GM19397 (cell line): ENCODE measurements at regions not wholly inside any gene's neighbourhood (a gene's known extent, or its start where the extent isn't known, plus 50 kb on each side); places are given as distances from the start of the nearest gene placed in this dataset.
A peak's percentile ranks its signal among the peaks of the same experiment; 100 is the strongest.

ENCODE experiments used
- ATAC-seq: cut with Tn5 transposase; IDR thresholded peaks from one replicate; pipeline ENCODE4 v1.9.1; 2021; ENCODE audit warnings: mild to moderate bottlenecking, moderate library complexity; ENCODE audit not compliant: unreplicated experiment

DNA sequence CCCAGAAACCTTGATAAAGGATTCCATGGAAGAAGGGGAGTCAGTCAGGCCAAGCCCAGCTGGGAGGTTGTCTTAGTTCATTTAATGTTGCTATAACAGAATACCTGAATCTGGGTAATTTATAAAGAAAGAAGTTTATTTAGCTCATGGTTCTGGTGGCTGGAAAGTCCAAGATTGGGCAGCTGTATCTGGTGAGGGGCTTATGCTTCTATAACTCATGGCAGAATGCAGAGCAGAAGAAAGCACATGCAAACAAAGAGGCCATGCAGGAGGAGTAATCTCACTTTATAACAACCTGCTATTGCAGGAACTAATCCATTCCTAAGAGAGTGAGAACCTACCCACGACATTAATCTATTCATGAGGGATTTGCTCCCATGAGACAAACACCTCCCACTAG, 54.2 kb upstream of the ANKRD1 start:
- no peak for ATAC-seq

DNA sequence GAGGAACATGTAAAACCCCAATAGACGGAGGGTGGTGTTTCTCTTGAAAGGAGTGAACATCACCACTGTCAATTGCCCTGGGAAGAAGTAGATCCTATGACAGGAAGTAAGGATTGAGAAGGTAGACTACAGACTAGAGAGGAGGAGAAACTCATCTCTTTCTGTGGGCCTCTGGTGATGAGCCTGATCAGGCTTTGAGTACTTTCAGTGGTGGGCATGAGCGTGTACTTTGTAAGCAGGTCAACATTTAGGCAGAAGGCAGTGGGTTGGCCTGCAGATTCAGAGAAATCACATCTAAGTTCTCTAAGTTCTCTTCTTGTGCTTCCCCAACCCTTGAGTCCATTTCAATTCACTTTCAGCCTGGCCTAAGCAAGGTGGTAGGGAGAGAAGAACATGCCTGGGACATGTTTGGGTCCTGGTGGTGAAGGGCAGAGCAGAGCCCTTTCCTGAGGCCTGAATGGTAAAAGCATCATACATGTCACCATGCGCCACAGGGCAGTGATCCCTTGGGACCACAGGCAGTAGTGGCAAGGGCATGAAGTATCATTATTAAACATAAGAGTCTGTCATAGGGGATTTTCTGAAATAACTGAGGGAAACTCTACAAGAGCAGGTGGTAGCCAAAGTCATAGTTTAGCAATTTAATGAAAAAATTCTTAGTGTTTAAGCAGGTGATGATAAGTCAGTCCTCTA, 56.4 kb upstream of the ANKRD1 start:
- ATAC-seq = peak; percentile 88

DNA sequence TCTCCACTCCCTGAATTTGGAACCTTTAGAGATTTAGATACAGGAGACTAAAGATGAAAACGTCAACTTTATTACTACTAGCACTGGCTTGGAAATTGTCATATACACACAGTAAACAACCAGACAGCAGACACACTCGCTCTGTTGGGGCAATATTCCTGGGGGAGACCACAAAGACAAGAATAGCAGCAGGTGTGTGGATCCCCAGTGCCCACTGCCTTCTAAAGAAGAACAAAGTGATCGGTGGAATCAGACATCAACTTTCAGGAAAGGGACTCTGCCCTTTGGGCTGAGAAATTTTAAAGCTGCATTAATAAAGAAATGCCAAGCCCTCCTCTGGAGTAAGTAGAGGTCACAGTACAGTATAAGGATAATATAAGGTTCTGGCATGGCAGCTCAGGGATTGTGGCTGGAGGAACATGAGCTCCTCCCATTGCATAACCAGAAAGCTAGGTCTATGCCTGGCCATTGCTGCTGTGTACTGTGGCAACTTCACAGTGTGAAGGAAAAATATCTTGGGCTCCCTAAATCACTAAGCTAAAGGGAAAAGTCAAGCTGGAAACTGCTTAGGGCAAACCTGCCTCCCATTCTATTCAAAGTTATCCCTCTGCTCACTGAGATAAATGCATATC, 57.1 kb upstream of the ANKRD1 start:
- ATAC-seq = no peak

DNA sequence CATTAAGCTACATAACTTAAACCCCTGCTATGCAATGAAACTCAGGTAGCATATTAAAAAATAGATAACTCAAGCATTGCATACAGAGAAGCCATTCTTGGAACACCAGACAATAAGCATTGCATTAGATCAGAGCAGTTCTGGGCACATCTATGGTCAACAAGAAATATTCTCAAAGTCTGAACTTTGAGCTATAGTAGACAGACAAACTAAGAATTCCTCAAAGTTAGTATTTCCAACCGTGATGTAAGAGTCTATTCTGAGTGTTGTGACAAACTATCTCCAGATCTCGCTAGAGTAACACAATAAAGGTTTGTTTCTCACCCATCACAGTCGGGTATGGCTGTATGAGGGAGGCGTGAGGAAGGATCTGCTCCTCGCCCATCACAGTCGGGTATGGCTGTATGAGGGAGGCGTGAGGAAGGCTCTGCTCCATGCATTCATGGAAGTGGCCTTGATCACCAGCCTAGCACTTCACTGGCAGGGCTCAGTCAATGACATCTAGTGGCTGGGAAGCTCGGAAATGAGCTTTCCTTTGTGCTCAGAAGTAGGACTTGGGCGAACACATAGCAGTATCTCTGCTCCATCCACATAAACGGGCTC, 61.6 kb upstream of the ANKRD1 start:
- ATAC-seq = no peak

DNA sequence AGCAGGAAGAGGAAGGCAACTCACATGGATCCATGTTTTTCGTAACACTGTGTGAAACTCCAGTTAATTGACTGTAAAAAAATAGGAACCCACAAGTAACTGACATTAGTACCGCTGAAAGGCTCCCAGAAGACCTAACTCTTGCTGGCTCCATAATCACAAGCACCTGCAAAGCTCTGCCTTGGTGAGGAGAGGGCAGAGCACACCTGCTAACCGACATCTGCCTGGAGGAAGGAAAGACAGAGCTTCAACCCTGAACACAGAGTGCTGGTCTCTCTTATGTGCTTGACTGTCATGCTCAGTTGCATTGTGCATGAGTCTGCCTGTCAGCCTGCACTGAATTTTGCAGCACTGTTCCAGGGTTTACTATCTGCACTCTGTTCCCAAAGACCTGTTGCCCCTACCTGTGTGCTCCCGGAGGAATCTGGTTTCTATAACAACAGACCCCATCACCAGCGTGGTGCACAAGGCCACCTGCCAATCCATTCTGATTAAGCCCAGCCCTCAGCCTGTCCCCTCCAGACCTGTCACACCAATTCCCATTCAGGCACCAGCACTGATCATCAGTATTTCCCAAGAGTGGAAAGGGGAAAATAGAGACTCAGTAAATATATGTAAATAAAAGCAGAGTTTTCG, 63.1 kb upstream of the ANKRD1 start:
- ATAC-seq = no peak

DNA sequence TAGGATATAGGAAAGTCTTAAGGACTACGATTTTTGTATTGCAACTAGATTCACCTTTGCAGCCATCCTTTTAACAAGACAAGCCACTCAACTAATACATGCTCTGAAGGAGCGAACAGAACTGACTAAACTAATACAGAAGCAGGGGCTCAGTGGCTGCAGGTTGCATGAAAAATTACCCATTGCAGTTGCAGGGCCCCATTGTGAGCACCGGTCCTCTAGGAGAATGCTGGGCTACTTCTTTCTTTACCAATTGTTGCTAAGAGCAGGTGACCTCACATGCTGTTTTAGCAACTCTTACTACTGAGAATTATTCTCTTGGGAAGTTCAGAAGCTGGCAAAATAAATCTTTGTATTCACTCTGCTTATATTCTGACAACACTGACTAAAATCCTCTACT, 64.0 kb upstream of the ANKRD1 start:
- no peak for ATAC-seq

DNA sequence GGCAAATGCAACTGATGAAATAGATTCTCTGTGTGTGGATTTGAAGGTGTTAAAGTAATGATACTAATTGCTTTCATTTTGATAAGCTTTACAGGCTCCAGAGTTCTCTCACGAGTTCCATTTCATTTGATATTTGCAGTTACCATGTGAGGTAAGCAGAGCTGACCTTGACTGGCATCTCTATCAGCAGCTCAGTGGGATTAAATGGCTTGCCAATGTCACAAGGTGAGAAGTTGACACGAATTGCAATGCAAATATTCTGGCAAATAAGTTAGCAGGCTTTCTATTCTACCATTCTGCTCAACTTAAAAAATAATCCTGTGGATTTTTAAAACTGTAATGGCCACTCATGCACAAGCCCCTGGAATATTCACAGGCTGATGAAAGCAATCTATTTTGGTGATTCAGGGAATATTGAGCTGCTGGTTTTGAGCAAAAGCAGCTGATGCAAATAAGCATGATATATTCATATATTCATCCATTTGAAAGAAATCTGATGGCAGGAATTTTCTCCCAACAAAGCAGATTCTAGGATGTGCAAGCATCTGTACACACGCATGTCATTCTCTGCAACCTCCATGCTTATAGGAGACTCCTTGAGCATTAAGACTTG, 64.5 kb upstream of the ANKRD1 start:
- ATAC-seq = no peak

DNA sequence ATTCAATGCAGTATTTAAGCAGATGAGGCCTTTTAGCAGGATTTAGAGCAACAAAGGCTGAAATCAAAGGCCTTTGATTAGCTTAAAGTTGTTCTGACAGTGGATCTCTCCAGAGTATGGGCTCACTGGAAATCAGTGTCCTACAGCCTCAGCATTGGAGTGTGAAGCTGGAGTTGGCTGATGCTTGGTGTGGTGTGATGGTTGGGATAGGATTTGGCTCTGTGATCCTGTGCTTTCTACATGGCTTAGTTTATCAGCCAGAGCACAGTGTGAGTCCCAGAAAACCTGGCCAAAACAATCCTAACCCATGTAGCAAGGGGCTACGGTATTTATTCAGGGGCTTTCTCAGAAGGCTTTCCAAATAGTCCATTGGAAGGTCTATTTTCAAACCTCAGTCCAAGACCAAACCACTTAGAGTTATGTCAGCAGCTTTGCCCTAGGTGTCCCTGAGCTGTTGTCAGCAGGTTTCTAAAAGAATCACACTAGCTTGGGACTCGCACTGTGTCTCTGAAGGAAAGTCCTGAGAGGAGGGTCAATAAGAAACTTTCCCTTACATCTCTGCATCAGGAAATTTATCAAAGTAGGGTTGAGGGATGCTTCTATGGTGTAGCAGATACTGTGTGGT, 65.4 kb upstream of the ANKRD1 start:
- no peak for ATAC-seq

DNA sequence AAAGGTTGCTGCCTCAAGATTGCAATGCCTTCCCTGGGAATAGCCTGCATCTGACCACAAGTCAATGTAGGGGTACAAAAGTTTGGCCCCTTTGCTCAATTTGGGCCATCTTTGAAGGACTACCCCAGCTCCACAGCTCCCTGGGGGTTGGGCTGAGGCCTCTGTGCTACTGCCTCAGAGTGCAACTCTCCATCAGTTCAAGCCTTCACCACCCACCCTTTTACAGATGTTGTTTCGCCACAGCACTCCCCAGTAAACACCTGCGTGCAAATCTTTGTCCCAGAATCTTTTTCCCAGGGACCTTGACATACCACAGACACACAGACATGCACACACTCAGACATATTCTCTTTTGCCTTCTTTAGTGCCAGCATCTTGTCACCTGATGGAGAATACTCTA, 66.0 kb upstream of the ANKRD1 start:
- no peak for ATAC-seq

DNA sequence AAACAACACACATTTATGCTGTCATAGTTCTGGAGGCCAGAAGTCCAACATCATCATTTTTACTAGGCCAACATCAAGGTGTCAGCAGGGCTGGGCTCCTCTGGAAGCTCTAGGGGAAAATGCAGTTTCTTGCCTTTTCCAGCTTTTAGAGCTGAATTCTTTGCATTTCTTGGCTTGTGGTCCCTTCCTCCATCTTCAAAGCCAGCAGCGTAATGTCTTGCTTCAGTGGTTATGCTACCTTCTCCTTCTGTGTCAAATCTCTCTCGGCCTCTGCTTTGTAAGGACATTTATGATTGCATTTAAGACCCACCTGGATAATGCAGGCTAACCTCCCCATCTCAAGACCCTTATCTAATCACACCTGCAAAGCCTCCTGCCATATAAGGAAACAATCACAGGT, 66.5 kb upstream of the ANKRD1 start:
- ATAC-seq = no peak

DNA sequence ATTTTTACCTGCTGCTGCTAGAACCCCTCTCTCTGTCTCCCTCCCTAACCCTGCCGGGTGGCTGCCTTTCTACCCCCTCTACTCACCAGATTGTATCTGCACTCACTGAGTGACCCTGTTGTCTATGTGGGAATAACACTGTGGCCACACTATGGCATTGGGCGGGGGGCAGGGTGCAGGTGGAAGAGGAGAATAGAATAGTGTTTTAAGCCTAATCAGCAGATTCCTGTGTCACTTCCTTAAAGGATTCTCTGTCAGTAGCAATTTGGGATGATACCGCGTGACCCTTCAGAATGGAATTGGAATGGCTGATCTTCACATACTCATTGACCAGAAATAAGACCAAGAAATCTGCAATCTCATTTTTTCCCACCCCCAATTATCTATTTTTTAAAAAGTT, 67.1 kb upstream of the ANKRD1 start:
- no peak for ATAC-seq

DNA sequence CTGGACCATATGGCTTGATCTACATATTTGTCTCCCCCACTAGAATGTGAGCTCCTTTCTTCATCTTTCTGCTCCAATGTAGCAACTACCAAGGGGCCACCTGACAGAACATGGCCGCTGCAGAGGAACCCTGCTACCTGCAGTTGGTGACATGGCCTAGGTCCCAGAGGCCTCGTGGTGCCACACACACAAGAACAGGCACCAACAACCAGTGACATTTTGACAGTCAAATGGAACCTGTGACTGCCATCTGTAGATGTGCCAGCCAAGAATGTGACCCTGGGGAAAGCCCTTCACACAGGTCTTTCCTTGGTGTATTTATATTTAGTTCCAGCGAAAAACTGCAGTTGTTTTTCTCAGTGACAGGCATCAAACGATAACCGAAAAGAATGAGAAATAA, 67.9 kb upstream of the ANKRD1 start:
- no peak for ATAC-seq

DNA sequence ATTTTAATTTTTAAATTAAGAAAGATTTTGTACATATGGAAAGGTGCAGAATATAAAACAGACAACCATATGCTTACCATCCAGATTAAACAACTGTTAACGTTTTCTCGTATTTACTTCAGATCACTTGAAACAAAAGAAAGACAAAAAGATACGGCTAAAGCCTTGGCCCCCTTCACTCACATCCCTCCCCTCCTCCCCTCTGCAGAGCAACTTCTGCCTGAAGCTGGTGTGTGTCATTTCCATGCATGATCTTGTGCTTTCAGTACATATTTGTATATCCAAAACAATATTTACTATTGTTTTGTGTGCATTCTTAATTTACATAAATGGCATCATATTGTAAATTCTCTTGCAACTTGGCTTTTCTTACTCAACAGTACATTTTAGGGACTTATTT, 68.5 kb upstream of the ANKRD1 start:
- no peak for ATAC-seq

DNA sequence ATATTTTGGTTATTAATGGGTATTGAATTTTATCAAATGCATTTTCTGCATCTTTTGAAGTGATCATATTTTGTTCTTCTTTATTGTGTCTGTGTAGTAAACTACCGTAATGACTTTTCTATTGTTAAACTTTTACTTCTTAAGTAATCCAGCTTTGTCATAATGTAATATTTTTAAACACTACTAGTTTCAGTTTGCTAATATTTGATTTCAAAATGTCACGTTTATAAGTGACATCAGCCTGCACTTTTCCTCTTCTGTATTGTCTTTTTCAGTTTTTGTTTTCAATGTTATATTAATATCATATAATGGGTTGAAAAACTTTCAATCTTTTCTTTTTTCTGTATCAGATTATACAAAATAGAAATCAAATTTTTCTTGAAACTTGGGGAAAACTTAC, 71.6 kb upstream of the ANKRD1 start:
- ATAC-seq = no peak

DNA sequence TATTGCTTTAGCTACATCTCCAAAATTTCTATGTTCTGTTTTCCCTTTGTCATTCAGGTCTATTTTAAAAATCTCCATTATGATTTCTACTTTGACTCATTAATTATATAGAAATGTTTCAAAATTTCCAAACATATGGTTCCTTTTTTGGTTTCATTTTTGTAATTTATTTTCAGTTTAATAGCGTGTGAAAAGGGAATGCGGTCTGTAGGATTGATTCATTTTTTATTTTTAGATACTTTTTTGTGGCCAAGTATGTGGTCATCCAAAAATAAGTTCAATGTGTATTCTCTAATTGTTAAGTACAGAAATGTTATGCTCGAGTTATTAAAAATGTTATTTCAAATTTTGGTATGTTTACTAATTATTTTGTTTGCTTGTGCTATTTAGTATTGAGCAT, 72.5 kb upstream of the ANKRD1 start:
- ATAC-seq = no peak

DNA sequence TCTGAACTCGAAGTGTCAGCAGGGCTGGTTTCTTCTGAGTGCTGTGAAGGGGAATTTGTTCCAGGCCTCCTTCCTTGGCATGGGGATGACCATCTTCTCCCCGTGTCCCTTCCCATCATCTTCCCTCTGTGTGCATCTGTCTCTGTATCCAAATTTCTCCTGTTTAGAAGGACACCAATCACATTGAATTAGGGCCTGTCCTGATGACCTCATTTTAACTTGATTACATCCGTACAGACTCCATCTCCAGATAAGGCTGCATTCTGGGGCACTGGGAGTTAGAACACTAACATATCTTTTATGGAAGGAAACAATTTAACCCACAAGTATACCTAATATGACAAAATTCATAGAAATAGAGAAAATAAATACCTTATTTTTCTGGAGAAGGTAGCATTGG, 76.8 kb upstream of the ANKRD1 start:
- ATAC-seq = no peak

DNA sequence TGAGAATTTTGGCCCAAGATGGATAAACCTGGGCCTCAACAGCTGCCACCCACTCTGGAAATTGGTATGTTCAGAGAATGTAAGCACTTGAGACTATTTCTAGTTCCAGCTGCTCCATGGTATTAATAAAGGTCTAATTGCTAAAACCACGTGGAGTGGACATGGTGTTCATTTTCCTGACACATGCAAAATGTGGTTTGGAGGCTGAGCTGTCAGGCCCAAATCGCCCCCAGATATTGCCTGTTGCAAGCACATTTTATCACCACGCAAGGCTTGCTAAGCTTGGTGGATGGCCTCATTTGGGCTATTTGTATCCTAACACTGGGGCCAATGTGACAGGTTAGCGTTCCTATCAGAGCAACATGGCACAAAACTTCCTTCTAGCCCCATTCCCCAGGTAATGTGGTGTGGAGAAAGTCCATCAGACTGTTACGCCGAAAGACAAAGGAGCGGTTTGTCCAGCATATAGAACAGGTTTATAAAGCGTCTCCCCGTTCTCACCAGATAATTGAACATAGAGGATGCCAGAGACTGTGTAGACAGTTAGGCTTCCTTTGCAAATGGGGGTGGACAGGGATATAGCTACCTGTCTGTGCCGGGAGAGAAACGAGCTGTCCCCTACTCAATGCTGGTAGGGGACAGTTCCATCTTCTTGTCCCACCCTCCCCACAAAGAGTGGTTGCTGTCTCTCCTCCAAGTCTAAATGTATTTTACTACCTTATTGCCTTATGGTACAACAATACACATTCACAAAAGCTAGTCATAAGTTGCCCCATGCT, 78.0 kb upstream of the ANKRD1 start:
- no peak for ATAC-seq

DNA sequence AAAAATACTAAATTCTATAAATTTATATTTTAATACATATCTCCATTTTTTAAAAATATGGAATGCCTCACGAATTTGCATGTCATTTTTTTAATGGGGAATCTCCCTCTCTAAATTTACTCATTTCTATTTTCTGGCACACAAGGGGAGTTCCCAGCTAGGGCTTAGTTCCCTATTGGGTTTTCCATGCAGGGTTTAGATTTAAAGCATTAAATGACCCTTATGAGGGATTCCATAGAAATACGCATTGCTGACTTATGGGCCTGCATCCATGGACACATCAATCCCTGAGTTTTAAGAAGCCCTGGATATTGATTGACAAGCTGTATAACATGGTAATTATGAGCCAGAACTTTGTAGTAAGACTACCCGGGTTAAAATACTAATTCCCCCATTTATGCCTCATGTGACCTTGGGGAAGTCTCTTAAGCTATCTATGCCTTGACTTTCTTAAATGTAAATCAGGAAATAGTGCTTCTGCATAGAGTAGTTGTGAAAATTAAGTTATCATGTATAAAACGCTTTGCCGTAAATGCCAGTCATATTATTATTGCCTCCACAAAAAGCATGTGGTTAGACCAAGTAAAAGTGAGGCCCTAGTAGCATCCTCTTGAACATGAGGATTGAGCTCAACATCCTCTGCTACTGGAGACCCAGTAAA, 78.8 kb upstream of the ANKRD1 start:
- no peak for ATAC-seq

DNA sequence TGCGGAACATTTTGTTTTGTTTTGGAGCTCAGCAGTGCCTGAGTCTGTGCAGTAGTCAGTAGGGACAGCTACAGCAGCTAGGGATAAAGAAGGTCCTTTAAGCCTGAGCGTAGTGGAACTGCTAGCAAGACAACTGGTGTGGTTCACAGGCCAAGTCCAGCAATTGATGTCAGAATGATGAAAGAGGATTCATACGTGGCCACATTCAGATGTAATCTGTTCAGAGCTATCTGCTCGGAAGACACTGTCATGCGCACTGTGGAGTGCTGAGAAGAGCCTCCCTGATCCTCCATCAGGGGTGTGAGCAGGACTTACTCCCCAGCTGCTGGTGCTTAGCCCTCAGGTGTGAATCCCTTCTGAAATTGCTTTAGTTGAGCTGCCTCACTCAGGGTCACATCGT, 79.6 kb upstream of the ANKRD1 start:
- ATAC-seq = no peak

DNA sequence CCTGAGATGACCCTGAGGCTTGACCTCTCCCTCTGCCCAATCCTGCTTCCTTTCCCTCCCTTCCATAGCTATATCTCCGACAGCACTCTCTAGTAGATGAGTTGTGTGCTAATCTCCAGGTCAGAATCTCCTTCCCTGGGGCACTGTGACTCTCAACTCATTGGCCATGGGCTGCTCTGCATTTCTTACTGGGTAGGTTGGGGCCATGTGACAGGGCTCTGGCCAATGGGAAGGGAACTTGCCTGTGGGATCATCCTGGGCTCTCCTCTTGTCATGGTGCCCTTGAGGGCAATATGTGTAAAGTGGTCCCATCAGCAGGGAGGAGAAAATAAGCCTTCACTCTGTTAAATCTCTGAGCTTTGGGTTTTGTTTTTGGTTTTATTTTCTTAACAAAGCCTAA, 80.1 kb upstream of the ANKRD1 start:
- ATAC-seq = no peak
